ENCODE measurements at regions not wholly inside any gene's neighbourhood (a gene's known extent, or its start where the extent isn't known, plus 50 kb on each side); places are given as distances from the start of the nearest gene placed in this dataset.

DNA sequence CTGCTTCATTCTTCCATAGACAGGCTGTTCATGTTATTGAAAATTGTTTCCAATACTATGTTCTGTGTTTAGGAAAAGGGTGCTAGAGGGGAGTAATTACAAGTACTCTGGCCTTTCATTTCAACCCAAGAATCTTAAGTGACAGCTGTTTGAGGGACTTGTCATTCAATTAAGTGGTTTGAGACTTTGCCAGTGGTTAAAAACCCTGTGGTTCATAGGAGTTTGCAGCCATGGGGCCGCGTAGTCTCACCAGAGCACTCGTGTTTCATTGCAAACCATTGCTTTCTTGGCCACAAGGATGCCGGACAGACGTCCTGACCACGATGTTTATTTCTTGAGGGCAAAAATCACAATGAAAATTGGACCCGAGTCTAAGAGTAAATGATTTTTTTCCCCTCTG, 248.8 kb downstream of the NNT start (continued):
- TF ChIP-seq YY1 (IDR thresholded peaks at IDR 0.05; ENCODE audit: borderline replicate concordance in 1 of 3, control insufficient read depth in 1 of 3, extremely low read depth in 1 of 3, insufficient read depth in 3 of 3, insufficient read length in 1 of 3, insufficient replicate concordance in 2 of 3, low read depth in 1 of 3, low read length in 2 of 3) (no peak), SIRT6 (IDR thresholded peaks at IDR 0.05; ENCODE audit: low read depth, low read length) (no peak), TGIF2 (CRISPR knock-in tag; IDR thresholded peaks at IDR 0.05) (no peak)

DNA sequence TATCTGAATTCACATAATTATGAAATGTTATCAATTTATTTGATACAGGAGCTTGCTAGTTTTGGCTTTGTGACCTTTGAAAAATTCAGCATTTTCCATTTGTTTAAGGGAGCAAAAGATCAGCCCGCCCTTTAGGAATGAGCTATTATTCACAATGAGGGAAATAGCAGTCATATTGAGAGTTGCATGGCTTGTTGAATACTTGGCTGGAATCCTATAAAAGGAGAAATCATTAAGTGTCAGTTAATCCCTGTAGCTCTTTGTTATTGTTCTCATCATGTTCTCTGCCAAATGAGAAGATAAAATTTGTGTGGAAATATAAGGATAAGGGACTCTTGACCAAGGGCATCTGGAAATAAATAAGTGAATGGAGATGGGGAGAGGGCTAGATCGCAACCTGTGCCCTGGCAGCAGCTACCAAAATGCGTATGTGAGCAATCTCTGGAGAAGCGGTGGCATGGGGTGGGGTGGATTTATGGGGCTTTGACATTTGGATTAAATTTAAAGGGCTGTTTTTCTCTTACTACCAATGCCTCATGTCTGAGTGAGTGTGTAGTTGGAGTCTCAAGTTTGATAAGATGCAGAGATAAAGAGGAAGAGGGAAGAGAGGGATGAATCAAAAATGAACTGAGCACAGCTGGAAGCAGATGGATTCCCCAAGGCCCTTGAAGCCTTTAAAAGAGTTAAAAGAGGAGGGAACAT, 237.6 kb downstream of the NNT start:
- H3K27me3 ChIP-seq (ENCODE audit: control insufficient read depth in 2 of 2, insufficient read depth in 2 of 2, low read length in 2 of 2): no peaks in the 10 kb centered on the region
- H2AFZ ChIP-seq (ENCODE audit: low read depth, low read length): no peak overlapping the region
- H3K4me1 ChIP-seq (replicated peaks in 1 of 2; ENCODE audit: control insufficient read depth in 2 of 2, insufficient read depth in 2 of 2, low read length in 2 of 2): no peaks in the 10 kb centered on the region
- no peak overlapping the region for H3K4me3 ChIP-seq
- ATAC-seq: no peak
- H3K9ac ChIP-seq (ENCODE audit: insufficient read depth in 1 of 2, low read depth in 2 of 2, low read length in 2 of 2): no peak overlapping the region
- POLR2A ChIA-PET: interaction anchor here (0.6 to 1.5 kb wide), 2 partner anchors 10 to 191 kb away, joined by 3 to 4 read pairs; no protein-coding TSS in a partner anchor
- BruUV-seq (replicated peaks): no TSS peak
- FAIRE-seq: no peak
- intact Hi-C loops (cut with micrococcal nuclease) (no loop called here), in situ Hi-C loops (cut with MboI) (no loop called here)
- H3K79me2 ChIP-seq (ENCODE audit: control insufficient read depth, insufficient read depth, low read length): no peaks in the 10 kb centered on the region
- CTCF ChIA-PET (ENCODE audit: low intra/inter-chr PET ratio): no interaction called here
- no peak overlapping the region for H3K27ac ChIP-seq (ENCODE audit: extremely low read depth, low read depth, low read length)
- H4K20me1 ChIP-seq (replicated peaks; ENCODE audit: control insufficient read depth, insufficient read depth, low read length): no peaks in the 10 kb centered on the region
- no peak overlapping the region for H3K4me2 ChIP-seq (ENCODE audit: insufficient read depth, low read length)
- DNase-seq (ENCODE audit: extremely low read depth in 1 of 4, low spot score in 3 of 4): no peak
- H3K36me3 ChIP-seq (ENCODE audit: control insufficient read depth, insufficient read depth, low read length): no peaks in the 10 kb centered on the region
- 0 out of 2 replicates have a peak, but pooled peaks cover 2% of the 10 kb centered on the region for H3K9me3 ChIP-seq (replicated peaks; ENCODE audit: control insufficient read depth, insufficient read depth, low read depth, low read length)
- H3K9me1 ChIP-seq (ENCODE audit: control insufficient read depth, insufficient read depth, low read length): no peaks in the 10 kb centered on the region
- 0% methylated on average over 4 of the region's 4 CpGs for WGBS (ENCODE audit: insufficient coverage, low coverage, missing lambda C conversion rate)
- TF ChIP-seq, protein P1, sequence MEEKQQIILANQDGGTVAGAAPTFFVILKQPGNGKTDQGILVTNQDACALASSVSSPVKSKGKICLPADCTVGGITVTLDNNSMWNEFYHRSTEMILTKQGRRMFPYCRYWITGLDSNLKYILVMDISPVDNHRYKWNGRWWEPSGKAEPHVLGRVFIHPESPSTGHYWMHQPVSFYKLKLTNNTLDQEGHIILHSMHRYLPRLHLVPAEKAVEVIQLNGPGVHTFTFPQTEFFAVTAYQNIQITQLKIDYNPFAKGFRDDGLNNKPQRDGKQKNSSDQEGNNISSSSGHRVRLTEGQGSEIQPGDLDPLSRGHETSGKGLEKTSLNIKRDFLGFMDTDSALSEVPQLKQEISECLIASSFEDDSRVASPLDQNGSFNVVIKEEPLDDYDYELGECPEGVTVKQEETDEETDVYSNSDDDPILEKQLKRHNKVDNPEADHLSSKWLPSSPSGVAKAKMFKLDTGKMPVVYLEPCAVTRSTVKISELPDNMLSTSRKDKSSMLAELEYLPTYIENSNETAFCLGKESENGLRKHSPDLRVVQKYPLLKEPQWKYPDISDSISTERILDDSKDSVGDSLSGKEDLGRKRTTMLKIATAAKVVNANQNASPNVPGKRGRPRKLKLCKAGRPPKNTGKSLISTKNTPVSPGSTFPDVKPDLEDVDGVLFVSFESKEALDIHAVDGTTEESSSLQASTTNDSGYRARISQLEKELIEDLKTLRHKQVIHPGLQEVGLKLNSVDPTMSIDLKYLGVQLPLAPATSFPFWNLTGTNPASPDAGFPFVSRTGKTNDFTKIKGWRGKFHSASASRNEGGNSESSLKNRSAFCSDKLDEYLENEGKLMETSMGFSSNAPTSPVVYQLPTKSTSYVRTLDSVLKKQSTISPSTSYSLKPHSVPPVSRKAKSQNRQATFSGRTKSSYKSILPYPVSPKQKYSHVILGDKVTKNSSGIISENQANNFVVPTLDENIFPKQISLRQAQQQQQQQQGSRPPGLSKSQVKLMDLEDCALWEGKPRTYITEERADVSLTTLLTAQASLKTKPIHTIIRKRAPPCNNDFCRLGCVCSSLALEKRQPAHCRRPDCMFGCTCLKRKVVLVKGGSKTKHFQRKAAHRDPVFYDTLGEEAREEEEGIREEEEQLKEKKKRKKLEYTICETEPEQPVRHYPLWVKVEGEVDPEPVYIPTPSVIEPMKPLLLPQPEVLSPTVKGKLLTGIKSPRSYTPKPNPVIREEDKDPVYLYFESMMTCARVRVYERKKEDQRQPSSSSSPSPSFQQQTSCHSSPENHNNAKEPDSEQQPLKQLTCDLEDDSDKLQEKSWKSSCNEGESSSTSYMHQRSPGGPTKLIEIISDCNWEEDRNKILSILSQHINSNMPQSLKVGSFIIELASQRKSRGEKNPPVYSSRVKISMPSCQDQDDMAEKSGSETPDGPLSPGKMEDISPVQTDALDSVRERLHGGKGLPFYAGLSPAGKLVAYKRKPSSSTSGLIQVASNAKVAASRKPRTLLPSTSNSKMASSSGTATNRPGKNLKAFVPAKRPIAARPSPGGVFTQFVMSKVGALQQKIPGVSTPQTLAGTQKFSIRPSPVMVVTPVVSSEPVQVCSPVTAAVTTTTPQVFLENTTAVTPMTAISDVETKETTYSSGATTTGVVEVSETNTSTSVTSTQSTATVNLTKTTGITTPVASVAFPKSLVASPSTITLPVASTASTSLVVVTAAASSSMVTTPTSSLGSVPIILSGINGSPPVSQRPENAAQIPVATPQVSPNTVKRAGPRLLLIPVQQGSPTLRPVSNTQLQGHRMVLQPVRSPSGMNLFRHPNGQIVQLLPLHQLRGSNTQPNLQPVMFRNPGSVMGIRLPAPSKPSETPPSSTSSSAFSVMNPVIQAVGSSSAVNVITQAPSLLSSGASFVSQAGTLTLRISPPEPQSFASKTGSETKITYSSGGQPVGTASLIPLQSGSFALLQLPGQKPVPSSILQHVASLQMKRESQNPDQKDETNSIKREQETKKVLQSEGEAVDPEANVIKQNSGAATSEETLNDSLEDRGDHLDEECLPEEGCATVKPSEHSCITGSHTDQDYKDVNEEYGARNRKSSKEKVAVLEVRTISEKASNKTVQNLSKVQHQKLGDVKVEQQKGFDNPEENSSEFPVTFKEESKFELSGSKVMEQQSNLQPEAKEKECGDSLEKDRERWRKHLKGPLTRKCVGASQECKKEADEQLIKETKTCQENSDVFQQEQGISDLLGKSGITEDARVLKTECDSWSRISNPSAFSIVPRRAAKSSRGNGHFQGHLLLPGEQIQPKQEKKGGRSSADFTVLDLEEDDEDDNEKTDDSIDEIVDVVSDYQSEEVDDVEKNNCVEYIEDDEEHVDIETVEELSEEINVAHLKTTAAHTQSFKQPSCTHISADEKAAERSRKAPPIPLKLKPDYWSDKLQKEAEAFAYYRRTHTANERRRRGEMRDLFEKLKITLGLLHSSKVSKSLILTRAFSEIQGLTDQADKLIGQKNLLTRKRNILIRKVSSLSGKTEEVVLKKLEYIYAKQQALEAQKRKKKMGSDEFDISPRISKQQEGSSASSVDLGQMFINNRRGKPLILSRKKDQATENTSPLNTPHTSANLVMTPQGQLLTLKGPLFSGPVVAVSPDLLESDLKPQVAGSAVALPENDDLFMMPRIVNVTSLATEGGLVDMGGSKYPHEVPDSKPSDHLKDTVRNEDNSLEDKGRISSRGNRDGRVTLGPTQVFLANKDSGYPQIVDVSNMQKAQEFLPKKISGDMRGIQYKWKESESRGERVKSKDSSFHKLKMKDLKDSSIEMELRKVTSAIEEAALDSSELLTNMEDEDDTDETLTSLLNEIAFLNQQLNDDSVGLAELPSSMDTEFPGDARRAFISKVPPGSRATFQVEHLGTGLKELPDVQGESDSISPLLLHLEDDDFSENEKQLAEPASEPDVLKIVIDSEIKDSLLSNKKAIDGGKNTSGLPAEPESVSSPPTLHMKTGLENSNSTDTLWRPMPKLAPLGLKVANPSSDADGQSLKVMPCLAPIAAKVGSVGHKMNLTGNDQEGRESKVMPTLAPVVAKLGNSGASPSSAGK (IDR thresholded peaks at IDR 0.05): no peak
- TF ChIP-seq ZSCAN32 (CRISPR knock-in tag; IDR thresholded peaks at IDR 0.05) (no peak), ZNF764 (CRISPR knock-in tag; IDR thresholded peaks at IDR 0.05; ENCODE audit: low read depth) (no peak), SMARCA5 (IDR thresholded peaks at IDR 0.05) (no peak), SREBF2 (CRISPR knock-in tag; IDR thresholded peaks at IDR 0.05) (no peak)
